ENCODE measurements at regions not wholly inside any gene's neighbourhood (a gene's known extent, or its start where the extent isn't known, plus 50 kb on each side); places are given as distances from the start of the nearest gene placed in this dataset.
"Not testable (repeated sequence)": the region's sequence is repeated elsewhere in the genome, so short reads cannot be mapped to it uniquely, and the experiment has no call there.

DNA sequence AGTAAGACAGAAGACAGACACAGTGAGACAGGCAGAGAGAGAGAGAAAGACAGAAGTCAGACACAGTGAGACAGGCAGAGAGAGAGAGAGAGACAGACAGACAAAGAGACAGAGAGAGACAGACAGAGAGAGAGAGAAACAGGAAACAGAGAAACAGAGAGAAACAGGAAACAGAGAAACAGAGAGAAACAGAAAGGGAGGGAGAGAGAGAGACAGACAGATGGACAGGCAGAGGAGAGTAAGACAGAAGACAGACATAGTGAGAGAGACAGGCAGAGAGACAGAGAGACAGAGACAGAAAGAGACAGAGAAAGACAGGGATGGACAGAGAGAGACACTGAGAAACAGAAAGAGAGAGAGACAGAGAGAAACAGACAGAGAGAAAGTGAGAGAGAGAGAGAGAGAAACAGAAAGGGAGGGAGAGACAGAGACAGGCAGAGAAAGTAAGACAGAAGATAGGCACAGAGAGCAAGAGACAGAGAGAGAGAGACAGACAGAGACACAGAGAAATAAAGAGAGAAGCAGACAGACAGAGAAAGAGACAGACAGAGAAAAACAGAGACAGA, 109.3 kb upstream of the ANKRD30BL start:
- FAIRE-seq (no peak), DNase-seq (no peak), ATAC-seq (no peak)
- TF ChIP-seq, protein P1, sequence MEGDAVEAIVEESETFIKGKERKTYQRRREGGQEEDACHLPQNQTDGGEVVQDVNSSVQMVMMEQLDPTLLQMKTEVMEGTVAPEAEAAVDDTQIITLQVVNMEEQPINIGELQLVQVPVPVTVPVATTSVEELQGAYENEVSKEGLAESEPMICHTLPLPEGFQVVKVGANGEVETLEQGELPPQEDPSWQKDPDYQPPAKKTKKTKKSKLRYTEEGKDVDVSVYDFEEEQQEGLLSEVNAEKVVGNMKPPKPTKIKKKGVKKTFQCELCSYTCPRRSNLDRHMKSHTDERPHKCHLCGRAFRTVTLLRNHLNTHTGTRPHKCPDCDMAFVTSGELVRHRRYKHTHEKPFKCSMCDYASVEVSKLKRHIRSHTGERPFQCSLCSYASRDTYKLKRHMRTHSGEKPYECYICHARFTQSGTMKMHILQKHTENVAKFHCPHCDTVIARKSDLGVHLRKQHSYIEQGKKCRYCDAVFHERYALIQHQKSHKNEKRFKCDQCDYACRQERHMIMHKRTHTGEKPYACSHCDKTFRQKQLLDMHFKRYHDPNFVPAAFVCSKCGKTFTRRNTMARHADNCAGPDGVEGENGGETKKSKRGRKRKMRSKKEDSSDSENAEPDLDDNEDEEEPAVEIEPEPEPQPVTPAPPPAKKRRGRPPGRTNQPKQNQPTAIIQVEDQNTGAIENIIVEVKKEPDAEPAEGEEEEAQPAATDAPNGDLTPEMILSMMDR (IDR thresholded peaks at IDR 0.05): no peak
- Histone ChIP-seq H3K9me3 (no peaks in the 10 kb centered on the region), H3K27me3 (no peaks in the 10 kb centered on the region), H3K4me3 (no peak overlapping the region), H3K4me1 (no peaks in the 10 kb centered on the region), H3K36me3 (no peaks in the 10 kb centered on the region), H3K27ac (no peak overlapping the region)
- intact Hi-C loops (cut with DNase I): no loop called here

GRCh38 chr2:132271794-132272193, 110.0 kb upstream of the ANKRD30BL start:
- ATAC-seq; FAIRE-seq; H3K4me1 ChIP-seq; H3K4me3 ChIP-seq; H3K36me3 ChIP-seq; DNase-seq; H3K27me3 ChIP-seq; H3K27ac ChIP-seq; H3K9me3 ChIP-seq; intact Hi-C loops (cut with DNase I): not testable (repeated sequence)
- 81 to 88% methylated on average over 9 to 11 of the region's 11 CpGs for WGBS, 2 donors

DNA sequence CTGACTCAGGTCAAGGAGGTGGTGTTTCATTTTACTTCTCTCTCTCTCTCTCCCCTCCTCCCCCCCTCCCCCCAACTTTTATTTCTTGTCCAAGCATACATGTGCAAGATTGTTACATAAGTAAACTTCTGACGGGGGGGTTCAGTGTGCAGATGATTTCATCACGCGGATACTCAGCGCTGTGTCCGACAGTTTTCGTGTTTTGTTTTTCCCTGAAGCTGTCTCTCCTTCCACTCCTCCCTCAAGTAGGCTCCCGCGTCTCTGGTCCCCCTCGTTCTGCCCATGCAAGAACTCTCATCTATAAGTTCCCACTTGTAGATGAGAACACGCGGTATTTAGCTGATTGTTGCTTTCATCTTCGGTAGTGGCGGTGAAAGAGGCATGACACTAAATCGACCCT, 111.0 kb upstream of the ANKRD30BL start:
- H3K36me3 ChIP-seq: no peaks in the 10 kb centered on the region
- intact Hi-C loops (cut with DNase I): no loop called here
- FAIRE-seq (no peak), ATAC-seq (no peak), DNase-seq (no peak)
- H3K27ac ChIP-seq: no peak overlapping the region
- H3K4me1 ChIP-seq: no peaks in the 10 kb centered on the region
- TF ChIP-seq, protein P1 (IDR thresholded peaks at IDR 0.05): no peak
- 81 to 86% methylated on average over 14 of the region's 14 CpGs for WGBS, 2 donors
- no peaks in the 10 kb centered on the region for H3K27me3 ChIP-seq
- H3K9me3 ChIP-seq: no peaks in the 10 kb centered on the region
- H3K4me3 ChIP-seq: no peak overlapping the region

- FAIRE-seq; H3K27me3 ChIP-seq; H3K4me1 ChIP-seq; DNase-seq; intact Hi-C loops (cut with DNase I); H3K36me3 ChIP-seq; ATAC-seq; H3K9me3 ChIP-seq; H3K27ac ChIP-seq; H3K4me3 ChIP-seq: not testable (repeated sequence)
- 88 to 95% methylated on average over 23 of the region's 23 CpGs for WGBS, 2 donors
These were observed 111.8 kb upstream of the ANKRD30BL start for GRCh38 chr2:132273585-132273984.

GRCh38 chr2:132274000-132274399, 112.2 kb upstream of the ANKRD30BL start:
- FAIRE-seq (no peak), ATAC-seq (no peak), DNase-seq (no peak)
- WGBS, 2 donors: 87 to 94% methylated on average over 10 of the region's 10 CpGs
- Histone ChIP-seq H3K36me3 (no peaks in the 10 kb centered on the region), H3K4me3 (no peak overlapping the region), H3K27me3 (no peaks in the 10 kb centered on the region), H3K4me1 (no peaks in the 10 kb centered on the region), H3K27ac (no peak overlapping the region), H3K9me3 (no peaks in the 10 kb centered on the region)
- intact Hi-C loops (cut with DNase I): no loop called here
- TF ChIP-seq, protein P1 (IDR thresholded peaks at IDR 0.05): no peak

DNA sequence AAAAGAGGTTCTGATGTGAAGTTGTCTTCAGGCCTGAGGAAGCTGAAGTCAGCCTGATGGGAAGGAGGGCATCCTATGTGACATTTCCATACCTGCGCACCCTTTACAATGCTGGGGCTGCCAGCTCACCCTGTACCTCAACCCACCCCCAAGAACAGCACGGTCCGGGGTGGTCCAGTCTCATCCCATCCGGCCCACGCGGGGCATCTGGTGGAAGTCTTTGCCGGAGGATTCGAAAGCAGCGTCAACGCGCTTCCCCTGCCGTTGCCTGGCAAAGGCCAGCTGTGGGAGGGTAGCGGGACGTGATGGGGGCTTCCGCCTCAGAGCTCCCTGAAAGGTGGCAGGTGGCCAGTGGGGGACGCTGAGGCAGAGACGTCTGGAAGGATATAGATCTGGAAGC, 113.6 kb upstream of the ANKRD30BL start:
- H3K9me3 ChIP-seq: no peaks in the 10 kb centered on the region
- intact Hi-C loops (cut with DNase I): no loop called here
- ATAC-seq: no peak
- FAIRE-seq: no peak
- WGBS, 2 donors: 89 to 91% methylated on average over 17 of the region's 17 CpGs
- no peak overlapping the region for H3K27ac ChIP-seq
- TF ChIP-seq, protein P1 (IDR thresholded peaks at IDR 0.05): no peak
- H3K27me3 ChIP-seq: no peaks in the 10 kb centered on the region
- no peaks in the 10 kb centered on the region for H3K36me3 ChIP-seq
- DNase-seq: no peak
- H3K4me3 ChIP-seq: no peak overlapping the region
- no peaks in the 10 kb centered on the region for H3K4me1 ChIP-seq

Data from pancreas (tissue), 10 donors.